NCI-H460 (cell line): ENCODE measurements at regions not wholly inside any gene's neighbourhood (a gene's known extent, or its start where the extent isn't known, plus 50 kb on each side); places are given as distances from the start of the nearest gene placed in this dataset.
"Not testable (repeated sequence)": the region's sequence is repeated elsewhere in the genome, so short reads cannot be mapped to it uniquely, and the experiment has no call there.

Experiments
- DNase-seq: peaks from one replicate; pipeline ENCODE4 v3.0.0-alpha.2; 2016; ENCODE audit warnings: low read depth; ENCODE audit errors: extremely low read depth

GRCh38 chr9:31950756-31951155, 433.7 kb upstream of the ACO1 start:
- no peak for DNase-seq

GRCh38 chr9:31958572-31958971, 425.9 kb upstream of the ACO1 start:
- no peak for DNase-seq

GRCh38 chr9:31969552-31969951, 414.9 kb upstream of the ACO1 start:
- DNase-seq: no peak

DNA sequence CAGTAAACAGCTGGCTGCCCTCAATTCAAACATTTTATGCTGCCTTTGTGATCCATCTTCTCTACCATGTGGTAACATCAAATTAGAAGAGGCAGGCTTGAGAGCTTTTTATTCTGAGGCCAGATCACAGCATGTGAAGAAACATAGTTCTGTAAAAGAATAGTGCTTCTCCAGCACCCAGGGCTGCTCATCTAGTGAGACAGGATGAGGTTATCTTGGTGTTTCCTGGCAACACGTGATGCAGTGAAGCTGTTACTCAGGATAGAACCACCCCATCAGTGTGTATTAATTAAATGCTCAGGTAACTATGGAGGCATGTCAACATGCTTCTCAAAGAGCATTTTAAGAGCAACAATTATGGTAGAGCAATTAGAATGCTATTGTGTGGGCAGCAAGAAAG, 400.5 kb upstream of the ACO1 start:
- DNase-seq: no peak

DNA sequence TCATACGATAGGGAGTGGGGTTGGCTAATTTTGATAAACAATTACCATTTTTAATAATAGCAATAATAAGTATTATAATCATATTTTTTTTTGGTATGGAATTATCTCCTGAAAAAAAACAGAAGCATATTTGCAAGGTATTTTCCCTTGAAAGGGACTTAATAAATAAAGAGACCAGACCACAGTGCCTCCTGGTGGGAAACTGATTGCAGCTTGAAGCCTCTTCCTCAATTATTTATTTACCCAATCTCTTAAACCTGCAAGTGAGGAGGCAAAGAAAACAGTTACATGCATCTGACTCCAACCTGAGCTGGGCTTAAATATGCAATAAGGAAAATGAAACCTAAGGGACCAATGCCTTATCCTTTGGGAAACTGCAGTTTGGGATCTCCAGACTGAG, 388.1 kb upstream of the ACO1 start:
- DNase-seq: no peak

DNA sequence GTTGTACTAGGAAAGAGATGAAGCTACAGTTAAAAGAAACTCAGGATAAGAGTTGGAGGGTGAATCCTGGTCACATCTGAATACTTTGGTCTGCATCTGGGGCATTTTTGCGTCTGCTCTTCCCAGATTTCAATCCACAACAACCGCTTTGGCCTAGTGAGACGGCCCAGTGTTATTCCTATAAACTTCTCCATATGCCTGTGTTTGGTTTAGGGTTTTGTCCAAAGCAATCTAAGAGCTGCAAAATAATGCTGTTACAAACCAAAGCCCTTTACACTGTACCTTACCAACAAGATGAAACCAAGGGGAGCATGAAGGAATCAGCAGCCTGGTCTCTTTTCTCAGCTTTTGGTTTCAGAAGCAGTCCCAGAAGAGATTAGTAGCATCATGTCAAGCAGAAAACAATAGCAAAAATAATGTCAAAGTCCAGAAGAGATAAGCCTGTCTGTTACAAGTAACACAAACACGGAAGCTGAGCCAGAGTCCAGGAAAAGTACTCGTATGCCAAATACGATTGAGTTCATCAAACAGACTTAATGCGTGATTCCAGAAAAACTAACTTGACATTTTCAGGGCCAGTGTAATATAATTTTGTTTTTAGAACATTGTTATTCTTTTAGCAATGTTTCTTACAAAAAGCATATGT, 379.9 kb upstream of the ACO1 start:
- DNase-seq: no peak

DNA sequence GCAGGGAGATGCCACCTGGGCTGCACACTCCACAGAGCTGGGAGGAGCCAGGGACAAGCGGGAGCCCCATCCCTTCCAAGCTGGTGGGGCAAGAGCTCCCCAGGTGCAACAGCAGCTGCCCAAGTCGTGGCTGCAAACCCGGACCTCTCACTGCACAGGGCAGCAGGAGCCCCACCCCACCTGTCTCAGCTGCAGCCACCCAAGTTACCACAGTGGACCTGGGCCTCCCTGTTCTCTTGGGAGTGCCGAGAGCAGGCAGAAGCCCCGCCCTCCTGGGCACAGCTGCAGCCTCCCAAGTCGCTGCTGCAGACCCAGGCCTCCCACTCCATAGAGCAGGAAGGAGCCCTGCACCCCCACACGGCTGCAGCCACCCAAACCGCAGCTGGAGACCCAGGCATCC, 374.1 kb upstream of the ACO1 start:
- no peak for DNase-seq

- DNase-seq: no peak
Measured at GRCh38 chr9:32011049-32011448, 373.4 kb upstream of the ACO1 start.

GRCh38 chr9:32015795-32016194, 368.6 kb upstream of the ACO1 start:
- no peak for DNase-seq

GRCh38 chr9:32045513-32045912, 338.9 kb upstream of the ACO1 start:
- no peak for DNase-seq

- no peak for DNase-seq
Measured at GRCh38 chr9:32067261-32067660, 317.2 kb upstream of the ACO1 start.

DNA sequence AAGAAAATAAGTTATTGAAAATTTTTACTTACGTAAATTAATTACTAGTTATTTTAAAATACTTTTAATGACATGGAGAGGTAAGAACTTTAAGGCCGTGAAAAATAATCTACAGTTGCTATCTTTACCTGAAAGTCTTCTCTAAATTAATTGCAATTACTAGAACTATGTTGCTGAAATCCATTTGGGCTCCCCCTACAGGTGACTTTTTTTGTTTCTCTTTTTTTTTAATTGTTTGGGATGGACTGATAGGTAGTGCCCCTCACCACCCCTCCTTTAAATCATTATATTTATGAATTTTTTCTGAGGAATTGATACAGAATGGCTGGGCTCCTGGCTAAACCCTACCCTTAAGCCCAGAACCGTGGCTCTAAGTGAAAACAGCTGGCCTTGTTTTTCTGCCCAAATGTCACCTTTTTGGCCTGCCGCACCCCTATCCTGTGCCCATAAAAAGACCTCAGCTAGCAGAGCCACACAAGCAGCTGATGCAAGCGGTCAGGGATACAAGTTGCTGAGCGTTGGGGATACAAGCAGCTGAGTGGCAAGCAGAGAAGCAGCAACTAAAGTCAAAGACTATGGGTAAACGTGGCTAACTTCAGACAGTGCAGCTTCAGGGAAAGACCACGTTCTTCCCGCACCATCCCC, 315.2 kb upstream of the ACO1 start:
- no peak for DNase-seq

DNA sequence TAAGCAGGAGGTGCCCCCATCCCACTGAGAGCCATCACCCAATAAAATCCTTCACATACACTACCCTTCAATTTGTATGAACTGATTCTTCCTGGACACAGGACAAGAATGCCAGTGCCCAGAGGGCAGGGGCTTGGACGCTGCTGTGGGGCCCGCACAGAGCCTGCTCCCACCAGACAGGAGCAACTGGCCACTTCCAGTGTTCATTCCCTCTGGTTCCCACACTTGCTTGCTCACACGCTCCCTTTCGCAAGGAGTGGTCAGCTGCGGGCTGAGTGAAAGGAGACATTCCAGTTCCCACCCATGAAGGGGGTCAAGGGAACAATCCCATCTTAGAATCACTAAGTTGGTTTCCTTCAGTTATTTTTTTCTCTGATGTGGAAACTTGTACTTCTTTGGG, 314.5 kb upstream of the ACO1 start:
- no peak for DNase-seq

- no peak for DNase-seq
Measured at GRCh38 chr9:32072570-32072969, 311.9 kb upstream of the ACO1 start.

GRCh38 chr9:32092031-32092430, 292.4 kb upstream of the ACO1 start:
- no peak for DNase-seq

GRCh38 chr9:32117291-32117690, 267.2 kb upstream of the ACO1 start:
- no peak for DNase-seq

DNA sequence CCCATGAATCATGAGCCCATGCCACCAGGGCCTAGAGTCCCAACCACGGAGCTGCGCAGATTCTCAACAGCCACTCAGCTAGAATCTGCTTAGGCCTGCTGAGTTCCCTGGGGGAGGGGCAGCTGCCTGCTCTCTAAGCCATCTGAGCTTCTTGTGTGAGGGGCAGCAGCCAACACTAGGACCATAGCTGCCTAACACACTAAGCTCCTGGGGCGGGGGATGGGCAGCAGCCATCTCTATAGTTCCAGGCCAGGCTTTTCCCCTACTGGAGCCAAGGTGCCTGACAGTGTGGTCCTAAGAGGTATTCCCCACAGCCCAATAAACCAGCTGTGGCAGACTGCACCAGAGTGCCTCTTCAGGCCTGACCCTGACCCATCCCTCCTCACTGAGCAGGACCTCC, 255.9 kb upstream of the ACO1 start:
- DNase-seq: no peak

DNA sequence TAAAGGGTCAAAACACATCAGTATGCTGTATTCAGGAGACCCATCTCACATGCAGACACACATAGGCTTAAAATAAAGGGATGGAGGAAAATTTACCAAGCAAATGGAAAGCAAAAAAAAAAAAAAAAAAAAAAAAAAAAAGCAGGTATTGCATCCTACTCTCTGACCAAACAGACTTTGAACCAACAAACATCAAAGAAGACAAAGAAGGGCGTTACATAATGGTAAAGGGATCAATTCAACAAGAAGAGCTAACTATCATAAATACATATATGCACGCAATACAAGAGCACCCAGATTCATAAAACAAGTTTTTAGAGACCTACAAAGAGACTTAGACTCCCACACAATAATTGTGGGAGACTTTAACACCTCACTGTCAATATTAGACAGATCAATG, 253.7 kb upstream of the ACO1 start:
- DNase-seq: not testable (repeated sequence)

DNA sequence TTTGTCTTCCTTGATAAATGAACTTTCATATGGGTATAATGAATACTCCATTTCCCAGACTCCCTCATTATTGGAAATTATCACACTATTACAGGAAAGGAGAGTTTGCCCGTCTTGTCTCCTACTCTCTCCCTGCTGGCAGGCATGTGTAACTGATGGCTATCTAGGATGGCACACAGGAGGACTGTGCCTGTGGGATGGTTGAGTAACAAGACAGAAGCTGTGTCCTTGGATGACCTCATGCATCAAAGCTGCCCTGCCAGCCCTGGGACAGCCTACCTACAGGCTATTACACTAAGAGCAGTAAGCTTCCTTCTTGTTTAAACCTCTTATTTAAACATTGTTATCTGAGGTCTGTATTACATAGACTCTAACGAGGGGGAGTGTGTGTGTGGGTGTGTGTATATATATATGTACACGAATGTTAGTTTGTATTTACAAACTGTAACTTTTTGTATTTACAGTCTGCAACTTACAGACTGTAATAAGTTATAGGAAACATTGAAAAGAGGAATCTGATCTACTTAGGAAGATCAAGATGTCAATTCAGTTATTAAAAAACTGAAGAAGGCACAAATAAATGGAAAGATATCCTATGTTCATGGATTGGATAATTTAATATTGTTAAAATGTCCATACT, 247.6 kb upstream of the ACO1 start:
- DNase-seq: no peak

- no peak for DNase-seq
Measured at GRCh38 chr9:32142074-32142473, 242.4 kb upstream of the ACO1 start.

DNA sequence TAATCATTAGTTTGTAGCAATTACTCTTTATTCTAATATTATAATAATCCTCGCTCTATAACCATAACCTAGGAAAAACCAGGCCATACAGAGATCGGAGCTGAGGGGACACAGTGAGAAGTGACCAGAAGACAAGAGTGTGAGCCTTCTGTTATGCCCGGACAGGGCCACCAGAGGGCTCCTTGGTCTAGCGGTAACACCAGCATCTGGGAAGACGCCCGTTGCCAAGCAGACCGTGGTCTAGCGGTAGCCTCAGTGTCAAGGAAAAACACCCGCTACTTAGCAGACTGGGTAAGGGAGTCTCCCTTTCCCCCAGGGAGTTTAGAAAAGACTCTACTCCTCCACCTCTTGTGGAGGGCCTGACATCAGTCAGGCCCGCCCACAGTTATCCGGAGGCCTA, 235.9 kb upstream of the ACO1 start:
- DNase-seq: not testable (repeated sequence)

DNA sequence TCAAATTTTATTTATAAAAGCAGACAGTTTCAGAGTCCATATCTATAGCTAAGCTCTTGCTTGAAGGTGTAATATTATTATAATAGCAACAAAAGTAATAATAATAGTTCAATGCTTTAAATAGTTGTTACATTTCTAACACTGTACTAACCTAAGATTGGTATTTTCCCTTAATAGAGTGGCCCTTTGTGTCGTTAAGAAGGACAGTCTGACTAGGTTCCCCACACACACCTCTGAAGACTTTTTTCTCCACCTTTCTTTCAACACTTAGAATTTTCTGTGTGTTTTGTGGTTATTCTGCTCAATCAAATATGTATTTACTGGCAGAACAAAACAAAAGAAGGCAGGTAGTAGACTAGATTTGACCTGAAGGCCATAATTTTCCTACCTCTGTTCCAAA, 223.2 kb upstream of the ACO1 start:
- DNase-seq: no peak
